Fibroblast of gingiva (primary cell): ENCODE measurements at regions not wholly inside any gene's neighbourhood (a gene's known extent, or its start where the extent isn't known, plus 50 kb on each side); places are given as distances from the start of the nearest gene placed in this dataset.
A peak's percentile ranks its signal among the peaks of the same experiment; 100 is the strongest.
"Not testable (repeated sequence)": the region's sequence is repeated elsewhere in the genome, so short reads cannot be mapped to it uniquely, and the experiment has no call there.

Experiments used
- DNase-seq: peaks from one replicate; pipeline ENCODE4 v3.0.0-alpha.2; 2011; ENCODE audit warnings: low read depth

DNA sequence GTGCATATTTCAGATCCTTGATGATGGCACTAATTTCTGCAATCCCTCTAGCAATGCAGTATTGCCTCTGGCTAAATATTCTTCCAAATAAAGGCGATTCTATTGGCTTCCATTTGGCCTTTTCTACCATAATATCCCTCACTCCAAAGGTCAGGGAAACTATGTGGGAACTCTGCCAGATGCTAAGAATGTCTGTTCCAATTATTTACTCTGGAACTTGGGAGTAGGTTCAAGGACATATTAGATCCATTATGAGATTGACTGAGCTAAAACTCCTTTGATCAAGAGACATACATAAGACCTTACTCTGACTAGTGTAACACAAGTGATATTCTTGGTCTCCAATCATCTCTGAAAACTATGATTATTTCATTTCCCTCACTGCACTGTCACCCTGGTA, 674.5 kb upstream of the NECTIN3 start:
- DNase-seq, result peak; percentile 20

DNA sequence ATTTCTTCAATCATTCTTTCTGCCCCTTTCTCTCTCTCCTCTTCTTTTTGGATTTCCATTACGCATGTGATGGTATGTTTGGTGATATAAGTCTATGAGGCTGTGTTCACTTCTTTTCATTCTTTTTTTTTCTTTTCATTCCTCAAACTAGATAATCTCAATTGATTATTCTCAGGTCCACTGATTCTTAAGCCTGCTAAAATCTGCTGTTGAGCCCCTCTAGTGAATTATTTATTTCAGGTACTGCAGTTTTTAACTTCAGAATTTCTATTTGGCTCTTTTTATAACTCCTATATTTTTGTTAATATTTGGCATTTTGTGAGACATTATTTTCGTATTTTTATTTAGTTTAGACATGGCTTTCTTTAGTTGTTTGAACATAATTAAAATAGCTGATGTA, 671.3 kb upstream of the NECTIN3 start:
- no peak for DNase-seq

GRCh38 chr3:110405830-110406585, 665.6 kb upstream of the NECTIN3 start:
- DNase-seq, result peak; percentile 34

GRCh38 chr3:110413266-110413665, 658.4 kb upstream of the NECTIN3 start:
- DNase-seq, result no peak

DNA sequence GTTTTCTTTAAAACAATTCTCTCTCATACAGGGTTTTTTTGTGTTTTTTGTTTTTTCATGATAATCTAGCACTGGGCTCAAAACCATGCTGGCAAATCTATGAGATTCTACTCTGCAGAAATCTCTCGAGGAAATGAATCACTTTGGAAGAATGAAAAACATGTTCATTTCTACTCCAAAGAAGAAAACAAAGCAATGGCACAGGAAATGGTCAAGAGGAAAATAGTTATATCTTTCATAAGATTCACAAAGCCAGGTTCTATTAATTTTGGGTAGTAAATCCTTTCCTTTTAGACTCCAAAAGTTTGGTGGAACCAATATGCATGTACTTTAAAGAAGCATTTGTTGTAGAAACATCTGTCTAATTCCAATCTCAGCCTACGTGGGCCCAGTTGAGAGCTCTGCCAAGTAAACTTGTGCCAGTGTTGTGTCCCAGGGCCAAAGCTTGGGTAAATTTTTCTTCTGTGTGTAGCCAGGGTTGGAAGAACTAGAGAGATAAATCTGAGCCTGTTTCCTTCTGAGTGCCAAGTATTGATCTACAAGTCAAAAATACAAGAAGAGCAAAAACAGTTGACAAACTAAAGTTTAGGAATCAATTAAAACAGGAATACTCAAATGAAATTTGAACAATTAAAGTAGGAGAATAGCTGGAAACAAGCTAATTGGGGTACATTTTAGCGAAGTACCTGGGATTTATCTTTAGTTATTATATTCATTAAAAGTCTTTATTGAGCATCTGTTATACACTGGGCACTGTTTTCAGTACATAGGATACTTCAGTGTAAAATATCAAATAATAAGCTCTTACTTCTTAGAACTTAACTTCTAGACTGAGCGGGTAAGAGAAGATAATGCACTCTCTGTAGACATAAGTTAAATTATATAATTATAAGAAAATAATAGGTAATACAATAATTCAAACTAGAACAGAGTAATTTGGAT, 657.5 kb upstream of the NECTIN3 start:
- DNase-seq, result peak; percentile 78

DNA sequence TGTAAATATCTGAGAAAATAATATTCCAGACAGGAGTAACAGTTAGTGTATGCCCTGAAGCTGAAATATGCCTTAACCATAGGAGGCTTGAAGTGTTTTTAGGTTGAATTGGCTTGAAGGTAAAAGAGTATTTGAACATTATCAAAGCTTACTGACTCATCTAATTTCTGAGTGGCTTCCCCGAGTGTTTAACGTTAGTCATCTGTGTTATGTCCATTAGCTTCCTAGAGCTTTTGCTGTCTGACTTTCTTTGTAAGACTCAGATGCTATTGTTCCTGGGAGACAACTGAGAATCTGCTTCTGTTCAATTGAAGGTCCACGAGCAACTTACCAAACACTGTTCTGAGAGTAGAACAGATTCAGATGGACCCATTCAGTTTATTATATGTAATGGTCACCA, 656.8 kb upstream of the NECTIN3 start:
- peak; percentile 43 for DNase-seq

GRCh38 chr3:110419096-110419495, 652.5 kb upstream of the NECTIN3 start:
- no peak for DNase-seq

GRCh38 chr3:110419601-110420000, 652.0 kb upstream of the NECTIN3 start:
- DNase-seq, result no peak

GRCh38 chr3:110420158-110420641, 651.4 kb upstream of the NECTIN3 start:
- DNase-seq, result peak; percentile 73

GRCh38 chr3:110423276-110423675, 648.3 kb upstream of the NECTIN3 start:
- no peak for DNase-seq

GRCh38 chr3:110430146-110430545, 641.5 kb upstream of the NECTIN3 start:
- DNase-seq, result no peak

DNA sequence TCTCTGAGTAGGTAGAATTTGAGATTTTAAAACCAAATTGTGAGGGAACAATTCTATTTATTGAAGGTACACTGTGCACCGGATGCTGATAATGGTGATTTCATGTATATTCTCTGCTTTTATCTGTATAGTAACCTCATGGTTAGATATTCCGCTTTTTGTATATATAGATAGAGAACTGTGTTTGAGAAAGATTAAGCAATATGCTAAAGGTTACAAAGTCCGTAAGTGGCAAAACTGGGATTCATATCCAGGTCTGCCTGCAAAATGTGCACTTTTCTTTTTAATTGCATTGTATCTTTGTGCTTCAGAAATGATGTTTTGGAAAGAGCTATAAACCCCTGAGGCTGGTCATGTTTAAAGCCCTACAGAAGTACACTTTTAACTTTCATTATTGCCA, 635.4 kb upstream of the NECTIN3 start:
- no peak for DNase-seq

DNA sequence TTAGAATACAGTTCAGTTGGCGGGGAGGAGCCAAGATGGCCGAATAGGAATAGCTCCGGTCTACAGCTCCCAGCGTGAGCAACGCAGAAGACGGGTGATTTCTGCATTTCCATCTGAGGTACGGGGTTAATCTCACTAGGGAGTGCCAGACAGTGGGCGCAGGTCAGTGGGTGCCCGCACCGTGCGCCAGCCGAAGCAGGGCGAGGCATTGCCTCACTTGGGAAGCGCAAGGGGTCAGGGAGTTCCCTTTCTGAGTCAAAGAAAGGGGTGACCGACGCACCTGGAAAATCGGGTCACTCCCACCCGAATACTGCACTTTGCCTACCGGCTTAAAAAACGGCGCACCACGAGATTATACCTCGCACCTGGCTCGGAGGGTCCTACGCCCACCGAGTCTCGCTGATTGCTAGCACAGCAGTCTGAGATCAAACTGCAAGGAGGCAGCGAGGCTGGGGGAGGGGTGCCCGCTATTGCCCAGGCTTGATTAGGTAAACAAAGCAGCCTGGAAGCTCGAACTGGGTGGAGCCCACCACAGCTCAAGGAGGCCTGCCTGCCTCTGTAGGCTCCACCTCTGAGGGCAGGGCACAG, 631.5 kb upstream of the NECTIN3 start:
- not testable (repeated sequence) for DNase-seq

- peak; percentile 39 for DNase-seq
These were observed 617.5 kb upstream of the NECTIN3 start for GRCh38 chr3:110454066-110454465.

DNA sequence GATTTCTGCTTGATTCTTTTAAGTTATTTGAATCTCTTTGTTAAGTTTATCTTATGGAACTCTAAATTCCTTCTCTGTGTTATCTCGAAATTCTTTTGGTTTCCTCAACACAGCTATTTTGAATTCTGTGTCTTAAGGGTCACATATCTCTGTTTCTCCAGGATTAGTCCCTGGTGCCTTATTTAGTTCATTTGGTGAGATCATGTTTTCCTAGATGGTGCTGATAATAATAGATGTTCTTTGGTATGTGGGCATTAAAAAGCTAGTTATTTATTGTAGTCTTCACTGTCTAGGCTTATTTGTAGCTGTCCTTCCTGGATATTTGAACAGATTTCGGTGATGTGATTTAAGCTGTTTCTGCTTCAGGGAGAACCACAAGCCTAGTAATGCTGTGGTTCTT, 615.6 kb upstream of the NECTIN3 start:
- DNase-seq, result no peak

DNA sequence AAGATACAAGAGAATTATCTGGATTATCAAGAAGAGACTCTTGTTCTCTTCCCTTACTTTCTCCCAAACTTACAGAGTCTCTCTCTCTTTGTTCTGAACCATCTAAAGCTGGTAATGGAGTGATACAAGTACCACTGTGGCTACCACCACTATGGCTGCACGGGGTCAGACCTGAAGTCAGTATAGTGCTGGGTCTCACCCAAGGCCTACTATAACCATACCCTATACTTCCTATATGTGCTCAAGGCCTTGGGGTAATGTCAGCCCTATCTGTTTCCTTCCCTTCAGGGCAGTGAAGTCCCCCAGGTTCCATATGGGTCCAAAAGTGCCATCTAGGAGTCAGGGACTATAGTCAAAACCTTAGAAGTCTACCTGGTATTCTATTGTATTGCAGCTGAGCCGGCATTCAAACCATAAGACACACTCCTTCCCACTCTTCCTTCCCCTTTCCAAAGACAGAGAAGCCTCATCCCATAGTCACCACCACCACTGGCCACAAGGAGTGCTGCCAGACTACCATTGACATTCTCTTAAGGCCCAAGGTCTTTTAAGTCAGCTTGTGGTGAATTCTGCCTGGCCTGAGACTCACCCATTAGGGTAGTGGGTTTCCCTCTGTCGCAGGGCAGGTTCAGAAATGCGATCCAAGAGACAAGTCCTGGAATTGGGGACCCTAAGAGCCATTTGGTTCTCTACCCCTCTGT, 615.0 kb upstream of the NECTIN3 start:
- DNase-seq, result no peak

DNA sequence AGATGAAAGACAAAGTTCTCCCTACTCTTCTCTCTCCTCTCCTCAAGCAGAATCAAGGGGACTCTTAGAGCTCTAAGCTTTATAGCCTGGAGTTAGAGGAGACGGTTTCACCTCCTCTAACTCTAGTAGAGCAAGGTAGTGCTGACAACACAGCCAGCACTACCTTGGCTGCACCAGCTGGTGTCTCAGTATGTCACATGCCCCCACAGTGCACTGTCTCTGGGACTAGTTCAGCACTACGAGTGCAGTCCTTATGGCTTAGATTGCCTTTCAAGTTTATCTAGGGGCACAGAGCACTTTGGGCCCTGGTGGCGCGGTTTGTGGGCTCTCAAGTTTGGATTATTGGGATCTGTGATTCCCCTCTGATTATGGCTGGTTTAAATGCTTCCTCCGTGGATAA, 614.1 kb upstream of the NECTIN3 start:
- DNase-seq, result no peak

- DNase-seq, result peak; percentile 54
These were observed 612.6 kb upstream of the NECTIN3 start for GRCh38 chr3:110459021-110459420.

- no peak for DNase-seq
These were observed 601.3 kb upstream of the NECTIN3 start for GRCh38 chr3:110470310-110470709.

- no peak for DNase-seq
These were observed 598.2 kb upstream of the NECTIN3 start for GRCh38 chr3:110473405-110473804.

DNA sequence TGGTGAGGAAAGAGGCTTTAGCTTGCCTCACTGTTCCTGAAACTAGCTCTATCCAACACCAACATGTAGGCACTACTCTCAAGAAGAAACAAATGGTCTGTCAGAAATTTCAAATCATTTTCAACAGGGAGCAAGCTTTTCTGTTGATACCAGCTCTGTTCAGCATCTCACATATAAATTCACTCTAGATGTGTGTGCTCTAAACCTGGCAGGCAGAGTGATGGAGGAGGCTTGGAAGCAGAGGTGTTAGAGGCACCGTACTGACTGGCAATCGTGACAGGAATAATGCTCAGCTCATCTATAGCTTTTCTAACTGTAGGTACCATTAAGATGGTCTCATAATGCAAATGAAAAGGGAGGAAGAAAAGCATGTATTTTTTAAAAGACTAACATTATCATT, 597.2 kb upstream of the NECTIN3 start:
- DNase-seq, result no peak
